GM21576 (cell line): ENCODE measurements at regions not wholly inside any gene's neighbourhood (a gene's known extent, or its start where the extent isn't known, plus 50 kb on each side); places are given as distances from the start of the nearest gene placed in this dataset.

Experiments used
- ATAC-seq: cut with Tn5 transposase; IDR thresholded peaks from one replicate; pipeline ENCODE4 v1.9.1; 2021; ENCODE audit warnings: mild to moderate bottlenecking, moderate library complexity; ENCODE audit not compliant: unreplicated experiment

- ATAC-seq = no peak
These were observed 607.3 kb downstream of the NCAM2 start for GRCh38 chr21:21605521-21605920.

DNA sequence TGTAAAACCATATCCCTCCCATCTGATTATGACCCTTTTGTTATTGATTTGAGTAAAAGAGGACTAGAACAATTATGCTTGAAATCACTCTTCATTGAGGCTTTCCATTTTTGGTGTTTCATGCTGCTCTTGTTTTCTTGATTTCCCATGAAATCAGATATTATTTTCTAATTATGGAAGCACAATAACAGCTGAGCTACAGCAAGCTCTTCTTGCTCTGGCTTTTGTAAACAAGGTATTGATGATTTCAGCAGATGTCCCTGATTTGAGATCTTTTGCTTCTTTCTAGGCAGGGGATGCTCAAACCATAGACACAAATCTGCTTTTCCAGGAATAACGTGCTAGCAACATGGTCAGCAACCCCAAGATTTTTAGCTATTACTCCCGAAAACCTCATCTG lies 607.8 kb downstream of the NCAM2 start:
- ATAC-seq = no peak

- ATAC-seq = no peak
These were observed 614.3 kb downstream of the NCAM2 start for GRCh38 chr21:21612466-21612865.

DNA sequence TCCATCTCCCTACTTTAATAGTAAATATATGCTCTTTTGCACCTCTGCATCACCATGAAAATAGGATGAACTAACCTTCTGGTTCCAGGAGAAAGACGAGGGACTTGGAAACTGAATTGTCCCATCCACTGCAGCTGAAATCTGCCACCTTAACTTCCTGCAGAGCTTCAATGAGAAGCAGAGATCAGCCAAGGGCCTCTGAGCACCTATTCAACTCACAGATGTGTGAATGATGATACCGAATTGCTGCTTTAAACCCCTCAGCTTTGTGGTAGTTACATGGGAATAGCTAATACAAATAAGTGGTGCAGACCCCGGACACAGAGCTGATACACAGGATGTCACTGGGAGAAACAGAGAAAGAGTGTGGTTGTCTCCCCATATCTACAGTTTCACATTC lies 616.8 kb downstream of the NCAM2 start:
- no peak for ATAC-seq

DNA sequence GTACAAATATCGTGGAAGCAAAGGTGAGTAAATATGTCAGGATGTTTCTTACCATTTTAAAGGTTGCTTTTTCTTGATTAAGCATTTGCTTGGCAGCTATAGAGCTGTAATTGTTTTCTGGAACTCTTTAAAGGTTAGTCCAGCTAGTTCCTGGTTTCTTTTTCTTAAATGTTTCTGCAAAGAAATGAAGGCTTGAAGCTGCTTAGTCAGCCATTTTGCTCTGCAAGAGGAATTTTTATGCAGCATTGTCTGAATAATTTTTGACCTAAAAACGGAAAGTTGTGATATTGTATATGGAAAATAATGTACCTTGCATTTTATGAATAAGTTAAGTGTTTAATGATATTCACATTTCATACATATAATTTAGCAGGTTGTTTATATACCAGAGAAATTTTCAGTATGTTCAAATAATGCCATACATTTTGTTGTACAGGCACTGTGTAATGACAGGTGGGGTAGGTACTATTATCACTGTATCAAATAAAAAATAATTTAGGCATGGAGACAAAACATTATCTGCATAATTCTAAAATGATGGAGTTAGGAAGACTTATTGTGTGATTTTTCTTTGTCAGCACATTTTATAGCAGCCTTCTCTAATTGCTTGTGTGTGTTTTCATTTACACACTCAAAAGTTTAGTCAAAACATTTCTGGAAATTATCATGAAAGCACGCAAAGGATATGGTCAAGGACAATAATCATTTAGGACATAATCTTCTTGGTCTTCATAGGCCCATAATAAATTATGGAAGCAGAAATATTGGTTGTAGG lies 624.4 kb downstream of the NCAM2 start:
- no peak for ATAC-seq

GRCh38 chr21:21624674-21625073 lies 626.5 kb downstream of the NCAM2 start:
- ATAC-seq = no peak

DNA sequence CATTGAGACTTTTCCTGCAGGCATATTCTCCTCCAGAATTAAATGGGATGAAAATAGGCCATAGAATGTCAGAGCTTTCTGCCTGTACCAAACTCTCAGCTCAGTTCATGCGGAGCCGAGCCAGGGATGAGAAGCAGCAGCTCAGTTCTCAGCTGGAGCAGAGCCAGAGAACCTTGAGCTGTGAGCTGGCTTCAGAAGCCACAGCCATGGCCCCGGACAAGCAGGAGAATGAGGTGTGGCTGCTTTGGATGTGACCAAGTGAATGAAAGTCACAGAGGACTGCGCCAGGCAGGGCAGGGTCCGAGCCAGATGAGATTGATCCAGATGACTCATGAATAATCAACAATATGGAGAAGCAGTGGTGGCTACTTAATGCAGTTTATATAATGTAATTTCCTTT lies 633.8 kb downstream of the NCAM2 start:
- ATAC-seq = no peak

DNA sequence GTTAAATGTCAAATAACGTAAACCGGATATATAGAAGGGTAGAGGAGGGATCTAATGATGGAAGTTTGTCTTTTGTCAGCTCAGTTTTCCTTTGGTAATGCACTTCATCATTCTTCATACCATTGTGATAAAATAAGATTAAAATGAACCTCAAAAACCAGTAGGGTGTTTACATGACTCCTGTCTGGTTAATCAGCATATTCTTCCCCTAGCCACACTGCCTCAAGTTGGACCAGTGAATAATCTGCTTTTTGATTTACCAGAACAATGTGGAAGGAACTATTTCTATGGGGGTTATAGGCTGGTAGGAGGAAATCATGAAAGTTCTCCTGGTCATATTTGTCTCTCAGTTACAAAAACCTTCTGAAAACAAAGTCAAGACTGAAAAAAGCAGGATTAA lies 634.7 kb downstream of the NCAM2 start:
- ATAC-seq = no peak

DNA sequence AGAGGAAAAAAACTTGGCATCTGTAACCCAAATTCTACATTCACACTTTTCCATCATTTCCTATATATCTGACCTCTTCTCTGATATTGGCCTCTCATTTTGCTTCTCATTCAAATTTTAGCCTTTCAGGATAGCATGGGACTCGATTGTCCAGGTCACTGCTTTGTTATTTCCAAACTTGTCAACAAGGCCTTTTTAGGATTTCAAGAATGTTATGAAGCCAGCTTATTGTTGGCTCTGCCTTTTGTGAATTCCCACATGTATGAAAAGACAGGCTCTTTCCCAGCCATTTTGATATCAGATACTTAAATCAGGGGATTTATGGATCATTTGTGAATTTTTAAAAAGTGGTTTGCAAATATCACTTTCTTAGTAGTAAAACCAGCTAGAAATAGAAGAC lies 663.5 kb downstream of the NCAM2 start:
- ATAC-seq = no peak

GRCh38 chr21:21662776-21663175 lies 664.6 kb downstream of the NCAM2 start:
- no peak for ATAC-seq

- no peak for ATAC-seq
These were observed 666.7 kb downstream of the NCAM2 start for GRCh38 chr21:21664871-21665270.

DNA sequence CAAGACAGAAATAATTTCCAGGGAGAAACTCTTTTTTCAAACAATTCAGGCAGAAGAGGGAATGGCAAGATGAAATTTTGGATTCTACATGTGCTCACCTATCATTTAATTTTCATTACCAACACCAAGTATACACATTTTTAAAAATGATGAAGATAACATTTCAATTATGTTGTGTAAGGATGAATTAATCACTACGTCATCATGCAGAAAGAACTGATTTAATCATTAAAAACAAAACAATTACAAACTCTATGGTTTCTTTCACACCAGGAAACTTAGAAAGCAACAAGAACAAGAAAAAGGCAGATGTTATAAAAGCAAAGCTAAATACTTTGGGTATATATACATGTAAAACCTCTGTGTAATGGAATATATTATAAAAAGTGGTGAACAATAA lies 668.5 kb downstream of the NCAM2 start:
- no peak for ATAC-seq

DNA sequence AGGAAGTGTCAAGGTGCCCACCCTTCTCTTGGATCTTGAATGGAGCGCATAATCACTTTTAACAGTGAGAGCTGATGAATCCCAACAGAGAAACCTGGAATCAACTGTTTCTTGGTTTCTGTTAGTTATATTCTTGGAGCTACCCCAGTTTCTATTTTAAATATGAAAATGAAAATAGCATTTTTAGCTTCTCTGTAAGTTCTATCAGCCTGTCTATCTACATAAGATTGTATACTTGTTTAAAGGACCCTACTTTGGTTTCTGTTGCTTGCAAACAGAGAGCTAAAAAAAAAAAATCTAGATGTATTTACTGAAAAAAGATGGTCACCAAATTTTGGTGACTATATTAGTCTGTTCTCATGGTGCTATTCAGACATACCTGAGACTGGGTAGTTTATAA lies 670.0 kb downstream of the NCAM2 start:
- ATAC-seq = no peak

DNA sequence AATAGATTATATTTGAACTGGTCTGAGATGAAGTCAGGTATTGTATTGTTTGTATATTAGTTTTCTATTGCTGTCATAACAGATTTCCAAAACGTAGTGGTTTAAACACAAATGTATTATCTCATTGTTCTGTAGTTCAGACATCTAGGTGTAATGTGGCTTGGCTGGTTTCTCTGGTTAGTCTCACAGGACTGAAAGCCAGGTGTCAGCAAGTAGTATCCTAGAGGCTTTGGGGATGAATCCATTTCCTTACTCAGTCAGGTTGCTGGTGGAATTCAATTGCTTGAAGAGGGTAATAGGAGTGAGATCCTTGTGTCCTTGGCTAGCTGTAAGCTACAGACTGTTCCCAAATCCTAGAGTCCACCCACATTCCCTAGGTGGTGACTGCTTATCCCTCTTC lies 675.8 kb downstream of the NCAM2 start:
- no peak for ATAC-seq

DNA sequence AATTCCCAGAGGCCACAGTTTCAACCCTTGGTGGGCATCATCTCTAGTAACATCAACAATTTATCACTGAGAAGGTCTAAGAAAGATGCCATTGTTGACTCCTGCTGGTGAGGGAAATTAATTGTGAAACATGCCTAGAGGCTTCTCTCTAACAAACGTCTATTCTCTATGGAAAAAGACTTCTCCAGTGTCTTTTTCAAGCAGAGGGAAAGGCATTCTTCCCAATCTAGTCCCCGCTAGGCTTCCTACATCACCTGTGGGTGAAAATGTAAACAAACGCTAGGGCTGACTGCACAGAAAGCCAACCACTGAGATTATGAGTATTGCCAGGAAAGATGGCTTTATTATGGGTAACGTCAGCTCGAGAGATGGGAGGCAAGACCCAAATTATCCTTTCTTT lies 677.4 kb downstream of the NCAM2 start:
- no peak for ATAC-seq

DNA sequence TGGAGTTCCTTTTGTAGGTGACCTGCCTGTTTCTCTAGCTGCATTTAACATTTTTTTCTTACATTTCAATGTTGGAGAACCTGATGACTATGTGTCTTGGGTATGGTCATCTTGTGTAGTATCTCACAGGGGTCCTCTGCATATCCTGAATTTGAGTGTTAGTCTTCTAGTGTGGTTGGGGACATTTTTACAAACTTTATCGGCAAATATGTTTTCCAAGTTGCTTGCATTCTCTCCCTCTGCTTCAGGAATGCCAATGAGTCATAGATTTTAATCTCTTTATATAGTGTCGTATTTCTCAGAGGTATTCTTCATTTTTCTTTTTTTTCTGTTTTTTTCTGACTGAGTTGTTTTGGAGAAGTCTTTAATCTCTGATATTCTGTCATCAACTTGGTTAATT lies 684.0 kb downstream of the NCAM2 start:
- no peak for ATAC-seq

- ATAC-seq = no peak
These were observed 690.7 kb downstream of the NCAM2 start for GRCh38 chr21:21688889-21689288.

GRCh38 chr21:21690068-21690665 lies 692.0 kb downstream of the NCAM2 start:
- no peak for ATAC-seq

DNA sequence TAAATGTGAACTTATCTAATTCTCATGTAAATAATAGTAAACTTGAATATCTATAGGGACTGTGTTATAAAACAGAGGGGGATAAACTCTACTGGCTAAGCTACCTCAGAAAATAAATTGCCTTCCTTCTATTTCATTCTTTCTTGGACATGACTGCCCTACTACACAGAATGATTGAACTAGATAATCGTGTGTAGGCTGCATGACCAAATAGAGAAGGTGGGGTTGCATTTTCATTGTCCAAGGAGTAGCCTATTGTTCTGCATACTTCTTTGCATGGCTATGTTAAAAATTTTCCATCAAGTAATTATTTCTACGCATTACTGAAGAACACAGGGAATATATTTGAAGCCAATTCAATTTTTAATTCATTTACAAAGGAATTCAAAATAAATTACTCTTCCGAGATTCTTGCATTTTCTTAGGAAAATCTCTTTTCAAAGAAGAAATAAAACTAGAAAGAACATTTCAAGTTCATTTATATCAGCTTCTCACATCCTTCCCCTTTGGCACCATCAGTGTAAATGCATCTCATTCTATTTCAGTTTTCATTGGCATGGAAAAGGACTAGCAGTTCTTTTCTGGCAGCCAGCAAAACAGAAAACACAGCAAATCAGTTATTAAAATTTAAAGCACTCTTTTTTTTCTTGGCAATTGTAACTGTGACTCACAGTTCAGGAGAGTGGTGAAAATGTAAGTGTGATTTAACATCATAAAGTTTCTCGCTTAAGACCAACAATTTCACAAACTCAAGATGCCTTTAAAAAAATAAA lies 714.7 kb downstream of the NCAM2 start:
- no peak for ATAC-seq

GRCh38 chr21:21713651-21714180 lies 715.5 kb downstream of the NCAM2 start:
- ATAC-seq = no peak

- no peak for ATAC-seq
These were observed 716.2 kb downstream of the NCAM2 start for GRCh38 chr21:21714426-21714825.
